IMR-90 (cell line): ENCODE measurements at regions not wholly inside any gene's neighbourhood (a gene's known extent, or its start where the extent isn't known, plus 50 kb on each side); places are given as distances from the start of the nearest gene placed in this dataset.

Source experiments
- ATAC-seq: fragments of 200-7000 bp; cut with Tn5 transposase; 2 replicates; pipeline ENCODE4 v1.9.1; 2020; ENCODE audit warnings: low read depth, mild to moderate bottlenecking, moderate library complexity
- BruUV-seq: library from RNA; stranded (reverse); fragments of 400-500 nt; replicated peaks from 2 replicates; lab custom pipeline; 2021; lab: Mats Ljungman, UMichigan
- CTCF ChIA-PET: fragments of 300-600 bp; formaldehyde crosslinking; extraction: SDS; loops from one replicate; lab custom pipeline; 2021; ENCODE audit warnings: antibody characterized with exemption; lab: Yijun Ruan, JAX
- POLR2A ChIA-PET: fragments of 300-600 bp; sonication (Branson Sonifier 250); formaldehyde crosslinking; loops from one replicate; lab custom pipeline; 2022; ENCODE audit warnings: antibody characterized with exemption; ENCODE audit not compliant: unreplicated experiment; lab: Charles Lee
- DNase-seq: peaks from one replicate; pipeline ENCODE4 v3.0.0; 2013
- H2AFZ ChIP-seq: replicated peaks from 2 replicates; pipeline ENCODE3; 2013; ENCODE audit warnings: low read length, mild to moderate bottlenecking; ENCODE audit not compliant: poor library complexity
- H2AK5ac ChIP-seq: 2 replicates; pipeline ENCODE4 v1.6.1; 2013; ENCODE audit warnings: low read depth, low read length, inconsistent platforms
- H2AK9ac ChIP-seq: replicated peaks from 2 replicates; pipeline ENCODE3; 2013; ENCODE audit warnings: mild to moderate bottlenecking, low read depth, low read length, moderate library complexity; ENCODE audit not compliant: poor library complexity
- H2BK120ac ChIP-seq: 2 replicates; pipeline ENCODE4 v1.6.1; 2013; ENCODE audit warnings: low read depth, low read length, inconsistent platforms
- H2BK15ac ChIP-seq: 3 replicates; pipeline ENCODE4 v1.6.1; 2013; ENCODE audit warnings: low read depth, low read length, inconsistent platforms
- H2BK20ac ChIP-seq: 2 replicates; pipeline ENCODE4 v1.6.1; 2013; ENCODE audit warnings: low read depth, mild to moderate bottlenecking, inconsistent platforms, low read length, moderate library complexity
- H2BK5ac ChIP-seq: 2 replicates; pipeline ENCODE4 v1.6.1; 2013; ENCODE audit warnings: mild to moderate bottlenecking, low read depth, low read length, inconsistent platforms; ENCODE audit not compliant: poor library complexity, severe bottlenecking
- H3K14ac ChIP-seq: replicated peaks from 2 replicates; pipeline ENCODE4 v1.6.1; 2013; ENCODE audit warnings: low read depth, low read length, inconsistent platforms
- H3K18ac ChIP-seq: 2 replicates; pipeline ENCODE4 v1.6.1; 2013; ENCODE audit warnings: low read depth, low read length, control low read depth
- H3K23ac ChIP-seq: 2 replicates; pipeline ENCODE4 v1.6.1; 2013; ENCODE audit warnings: low read depth, low read length, inconsistent platforms
- H3K27ac ChIP-seq: 2 replicates; pipeline ENCODE4 v1.5.1; 2013; ENCODE audit warnings: mild to moderate bottlenecking, control low read depth, low read length; ENCODE audit not compliant: insufficient read depth
- H3K27me3 ChIP-seq: 2 replicates; pipeline ENCODE4 v1.6.1; 2013; ENCODE audit warnings: low read length; ENCODE audit not compliant: control insufficient read depth, insufficient read depth
- H3K36me3 ChIP-seq: 2 replicates; pipeline ENCODE4 v1.6.1; 2013; ENCODE audit warnings: low read length, mixed read lengths; ENCODE audit not compliant: control insufficient read depth, insufficient read depth
- H3K4ac ChIP-seq: 2 replicates; pipeline ENCODE4 v1.6.1; 2013; ENCODE audit warnings: low read depth, low read length, inconsistent platforms
- H3K4me1 ChIP-seq: 2 replicates; pipeline ENCODE4 v1.6.1; 2013; ENCODE audit warnings: low read length, mixed read lengths; ENCODE audit not compliant: control insufficient read depth, insufficient read depth
- H3K4me2 ChIP-seq: 2 replicates; pipeline ENCODE4 v1.6.1; 2013; ENCODE audit warnings: low read depth, mild to moderate bottlenecking, control low read depth, low read length, moderate library complexity
- H3K4me3 ChIP-seq: 2 replicates; pipeline ENCODE4 v1.5.1; 2013; ENCODE audit warnings: low read depth, mild to moderate bottlenecking, control low read depth, low read length, moderate library complexity; ENCODE audit not compliant: insufficient read depth
- H3K56ac ChIP-seq: 2 replicates; pipeline ENCODE4 v1.6.1; 2013; ENCODE audit warnings: low read length, inconsistent platforms; ENCODE audit not compliant: insufficient read depth; ENCODE audit errors: extremely low read depth
- H3K79me1 ChIP-seq, 2 experiments: 2 replicates each; pipeline ENCODE4 v1.6.1; 2013; ENCODE audit warnings: low read length in 2 of 2, inconsistent platforms in 1 of 2, low read depth in 1 of 2
- H3K9ac ChIP-seq: 2 replicates; pipeline ENCODE4 v1.6.1; 2013; ENCODE audit warnings: low read depth, low read length, control low read depth
- H3K9me1 ChIP-seq: 2 replicates; pipeline ENCODE4 v1.6.1; 2013; ENCODE audit warnings: low read length, inconsistent platforms; ENCODE audit not compliant: insufficient read depth
- H3K9me3 ChIP-seq: 2 replicates; pipeline ENCODE4 v1.6.1; 2013; ENCODE audit warnings: low read length; ENCODE audit not compliant: control insufficient read depth, insufficient read depth
- H4K20me1 ChIP-seq: 2 replicates; pipeline ENCODE4 v1.6.1; 2013; ENCODE audit warnings: low read length, inconsistent platforms; ENCODE audit not compliant: insufficient read depth
- H4K5ac ChIP-seq: 2 replicates; pipeline ENCODE4 v1.6.1; 2013; ENCODE audit warnings: mild to moderate bottlenecking, low read depth, low read length, control low read depth
- H4K8ac ChIP-seq, 2 experiments: 2 replicates each; pipeline ENCODE4 v1.6.1; 2013; ENCODE audit warnings: low read depth in 2 of 2, low read length in 2 of 2, control low read depth in 1 of 2, inconsistent platforms in 1 of 2
- H4K91ac ChIP-seq: 2 replicates; pipeline ENCODE4 v1.6.1; 2013; ENCODE audit warnings: low read depth, low read length, inconsistent platforms; ENCODE audit not compliant: insufficient read depth
- BHLHE40 ChIP-seq: fragments of 150-350 bp; IDR thresholded peaks from 2 replicates; pipeline ENCODE4 v1.6.1; 2016; ENCODE audit warnings: mild to moderate bottlenecking, low read depth, low read length
- FOS ChIP-seq: fragments of 150-350 bp; IDR thresholded peaks from 2 replicates; pipeline ENCODE4 v1.6.1; 2016; ENCODE audit warnings: low read depth, low read length
- MAZ ChIP-seq: IDR thresholded peaks from 2 replicates; pipeline ENCODE4 v1.6.1; 2012; ENCODE audit warnings: low read depth, mild to moderate bottlenecking, low read length, improper control_type of control experiment, moderate library complexity, borderline replicate concordance
- MXI1 ChIP-seq: IDR thresholded peaks from 2 replicates; pipeline ENCODE4 v1.6.1; 2012; ENCODE audit warnings: low read depth, mild to moderate bottlenecking, low read length, moderate library complexity, borderline replicate concordance
- POLR2A ChIP-seq: IDR thresholded peaks from 2 replicates; pipeline ENCODE4 v1.6.1; 2012; ENCODE audit warnings: mild to moderate bottlenecking, low read depth, low read length
- SMC3 ChIP-seq: fragments of 150-350 bp; IDR thresholded peaks from 2 replicates; pipeline ENCODE4 v1.6.1; 2016; ENCODE audit warnings: low read depth, mild to moderate bottlenecking, antibody characterized with exemption, low read length, moderate library complexity
- USF2 ChIP-seq: fragments of 150-350 bp; IDR thresholded peaks from 2 replicates; pipeline ENCODE4 v1.6.1; 2017; ENCODE audit warnings: mild to moderate bottlenecking, antibody characterized with exemption, low read length, low read depth
- WGBS, 2 experiments: methylation state at CpG; one replicate each; pipeline versions ENCODE4 v1.1.5 to v1.1.7; 2013; ENCODE audit warnings: missing lambda C conversion rate in 2 of 2; ENCODE audit not compliant: insufficient read length in 1 of 2; ENCODE audit errors: extremely low coverage in 2 of 2; 5-methylcytosine and 5-hydroxymethylcytosine counted together
- dilution Hi-C: fragments of 300-500 bp; cut with HindIII; formaldehyde crosslinking; loops from one replicate; pipeline ENCODE4 v1.14.3; 2018; ENCODE audit warnings: low sequenced_read_pairs; ENCODE audit not compliant: unreplicated experiment
- in situ Hi-C: fragments of 300-500 bp; cut with MboI; formaldehyde crosslinking; loops from 3 replicates; pipeline ENCODE4 v1.14.3; 2019; ENCODE audit warnings: low sequenced_read_pairs, inconsistent platforms, mixed read lengths
- intact Hi-C: fragments of 100-400 bp; cut with micrococcal nuclease; formaldehyde crosslinking; loops from 2 replicates; pipeline ENCODE4 v1.10.0; 2022

DNA sequence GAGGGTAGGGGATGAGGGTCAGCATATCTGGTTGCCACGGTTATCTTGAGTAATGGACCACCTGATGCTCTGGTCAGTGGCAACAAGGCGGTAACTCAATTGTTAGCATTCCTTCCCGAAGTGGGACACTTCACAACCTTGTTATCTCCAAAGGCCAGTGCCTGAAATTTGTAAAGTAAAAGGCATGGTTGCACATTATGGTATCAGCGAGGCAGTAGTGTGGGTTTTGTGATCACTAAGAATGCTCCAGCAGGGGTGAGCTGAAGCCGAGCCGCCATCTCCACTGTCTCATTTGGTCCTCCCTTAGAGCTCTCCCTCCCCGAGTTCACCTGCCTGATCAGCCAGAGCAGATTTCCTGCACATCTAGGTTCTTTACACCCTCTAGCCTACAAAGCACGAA lies 50.5 kb upstream of the LGALSL start:
- dilution Hi-C loops: no loop called here

More for the DNA sequence above, 50.5 kb upstream of the LGALSL start:
- no peak for ATAC-seq
- no peak overlapping the region; the same call in 1 of the 2 replicates for H4K5ac ChIP-seq
- H3K56ac ChIP-seq: no peak overlapping the region
- CTCF ChIA-PET: no interaction called here
- H2AK9ac ChIP-seq: no peak overlapping the region
- BruUV-seq: no TSS peak
- no peak overlapping the region for H2BK15ac ChIP-seq
- no peak overlapping the region for H3K4me3 ChIP-seq
- H3K79me1 ChIP-seq: no peaks in the 10 kb centered on the region
- no peaks in the 10 kb centered on the region for H3K36me3 ChIP-seq
- H3K9me3 ChIP-seq: no peaks in the 10 kb centered on the region
- H4K20me1 ChIP-seq: no peaks in the 10 kb centered on the region
- POLR2A ChIA-PET: no interaction called here
- no peak overlapping the region for H2AK5ac ChIP-seq
- H3K18ac ChIP-seq: no peak overlapping the region
- no peak overlapping the region for H3K9ac ChIP-seq
- H3K27ac ChIP-seq: no peak overlapping the region
- H3K4me2 ChIP-seq: no peak overlapping the region
- H2BK20ac ChIP-seq: no peak overlapping the region
- H3K4ac ChIP-seq: no peak overlapping the region
- in situ Hi-C loops (no loop called here), intact Hi-C loops (no loop called here)
- peaks cover 5% of the 10 kb centered on the region; the same call in 1 of the 2 replicates for H3K27me3 ChIP-seq
- no peak overlapping the region for H2BK5ac ChIP-seq
- no peak overlapping the region for H4K91ac ChIP-seq
- WGBS, 2 experiments: no CpG with 5 or more reads among the region's 8 CpGs
- H4K8ac ChIP-seq: no peak overlapping the region
- H3K14ac ChIP-seq: no peak overlapping the region
- no peaks in the 10 kb centered on the region; the same call in 1 of the 2 replicates for H3K9me1 ChIP-seq
- no peak for TF ChIP-seq USF2
- TF ChIP-seq FOS: no peak
- TF ChIP-seq SMC3: no peak
- no peak for TF ChIP-seq MXI1
- no peak for TF ChIP-seq POLR2A
- TF ChIP-seq MAZ: no peak
- TF ChIP-seq BHLHE40: no peak
- H3K23ac ChIP-seq: no peak overlapping the region
- no peak overlapping the region for H2AFZ ChIP-seq
- no peak overlapping the region for H2BK120ac ChIP-seq
- DNase-seq: no peak
- peaks cover 13% of the 10 kb centered on the region; the same call in 1 of the 2 replicates for H3K4me1 ChIP-seq
